GM21723 (cell line): ENCODE measurements at regions not wholly inside any gene's neighbourhood (a gene's known extent, or its start where the extent isn't known, plus 50 kb on each side); places are given as distances from the start of the nearest gene placed in this dataset.

Experiments
- ATAC-seq: cut with Tn5 transposase; IDR thresholded peaks from one replicate; pipeline ENCODE4 v1.9.1; 2021; ENCODE audit warnings: mild to moderate bottlenecking, moderate library complexity; ENCODE audit not compliant: unreplicated experiment

GRCh38 chr3:31482493-31483200, 50.1 kb upstream of the STT3B start:
- no peak for ATAC-seq
